CD4-positive, alpha-beta T cell treated with Interleukin-4 for 4 hours (primary cell): ENCODE measurements at regions not wholly inside any gene's neighbourhood (a gene's known extent, or its start where the extent isn't known, plus 50 kb on each side); places are given as distances from the start of the nearest gene placed in this dataset.

ENCODE experiments used
- DNase-seq: peaks from one replicate; pipeline ENCODE4 v3.0.0-alpha.2; 2020

DNA sequence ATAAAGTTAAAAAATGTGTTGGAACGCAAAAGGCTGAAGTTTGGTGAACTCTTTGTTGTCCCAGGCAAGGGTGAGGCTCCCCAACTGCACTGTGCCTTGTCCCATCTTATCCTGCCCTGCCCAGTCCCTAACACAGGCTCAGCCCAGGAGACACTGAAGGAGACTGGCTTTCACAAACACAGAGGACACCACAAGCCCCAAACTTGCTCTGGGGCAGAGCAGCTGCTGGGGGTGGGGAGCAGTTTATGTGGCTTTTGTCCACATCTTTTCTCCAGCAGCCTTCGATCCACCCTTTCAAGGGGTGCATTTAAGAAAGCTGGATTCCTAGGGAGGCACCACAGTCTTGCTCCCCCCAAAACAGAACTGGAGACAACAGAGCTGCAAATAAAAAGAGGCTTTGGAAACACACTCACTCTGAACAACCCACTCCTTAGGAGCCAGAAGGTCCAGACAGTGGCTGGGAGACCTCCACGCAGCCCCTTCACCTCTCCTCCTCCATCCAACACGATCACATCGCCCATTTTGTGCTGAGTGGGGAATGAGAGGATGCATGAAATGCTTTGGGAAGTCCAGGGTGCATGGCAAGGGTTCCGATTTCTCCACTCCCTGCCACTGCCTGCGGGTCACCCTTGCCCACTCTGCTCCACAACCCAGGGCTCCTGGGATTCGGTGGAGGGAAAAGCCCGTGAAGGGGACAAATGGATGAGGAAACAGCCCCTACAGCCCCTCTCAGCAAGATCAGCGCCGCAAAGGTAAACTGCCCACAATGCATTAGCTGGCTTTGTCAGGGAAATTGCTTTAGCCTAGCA, 260.5 kb upstream of the TLE3 start:
- no peak for DNase-seq

DNA sequence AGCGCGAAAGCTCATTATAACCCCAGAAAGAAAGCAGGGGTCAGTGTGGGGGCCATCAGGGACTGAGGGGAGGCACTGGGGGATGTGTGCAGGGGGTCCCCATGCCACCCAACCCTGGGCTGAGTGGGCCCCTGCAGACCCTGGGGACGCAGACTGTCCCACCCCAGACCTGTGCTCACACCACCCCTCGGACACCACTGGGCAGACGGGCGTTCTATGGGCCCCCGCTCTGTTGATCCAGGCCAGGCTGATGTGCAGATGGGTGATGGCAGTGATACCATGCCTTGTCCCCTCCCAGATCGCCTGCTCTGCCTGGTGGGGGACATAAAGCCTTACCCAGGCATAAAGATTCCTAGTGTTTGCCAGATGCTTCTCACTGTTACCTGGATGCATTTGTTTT, 259.7 kb upstream of the TLE3 start:
- no peak for DNase-seq

DNA sequence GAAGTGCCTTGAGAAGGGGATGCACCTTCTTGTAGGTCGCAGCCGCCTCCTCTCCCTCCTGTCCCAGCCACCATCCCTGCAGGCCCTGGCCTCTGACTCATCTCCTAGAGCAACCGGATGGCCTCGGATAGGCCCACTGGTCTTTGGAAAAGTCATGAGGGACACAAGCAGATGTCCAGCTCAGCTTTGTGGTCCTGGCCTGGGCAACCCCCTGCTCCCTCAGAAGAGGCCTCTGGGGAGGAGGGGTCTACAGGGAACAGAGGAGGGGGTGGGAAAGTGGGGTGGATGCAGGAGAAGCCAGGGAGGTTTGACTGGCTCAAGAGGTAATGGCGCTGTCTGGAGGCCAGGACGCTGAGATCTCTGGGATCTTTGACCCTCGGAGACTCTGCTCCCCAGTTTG, 259.2 kb upstream of the TLE3 start:
- DNase-seq, result no peak

DNA sequence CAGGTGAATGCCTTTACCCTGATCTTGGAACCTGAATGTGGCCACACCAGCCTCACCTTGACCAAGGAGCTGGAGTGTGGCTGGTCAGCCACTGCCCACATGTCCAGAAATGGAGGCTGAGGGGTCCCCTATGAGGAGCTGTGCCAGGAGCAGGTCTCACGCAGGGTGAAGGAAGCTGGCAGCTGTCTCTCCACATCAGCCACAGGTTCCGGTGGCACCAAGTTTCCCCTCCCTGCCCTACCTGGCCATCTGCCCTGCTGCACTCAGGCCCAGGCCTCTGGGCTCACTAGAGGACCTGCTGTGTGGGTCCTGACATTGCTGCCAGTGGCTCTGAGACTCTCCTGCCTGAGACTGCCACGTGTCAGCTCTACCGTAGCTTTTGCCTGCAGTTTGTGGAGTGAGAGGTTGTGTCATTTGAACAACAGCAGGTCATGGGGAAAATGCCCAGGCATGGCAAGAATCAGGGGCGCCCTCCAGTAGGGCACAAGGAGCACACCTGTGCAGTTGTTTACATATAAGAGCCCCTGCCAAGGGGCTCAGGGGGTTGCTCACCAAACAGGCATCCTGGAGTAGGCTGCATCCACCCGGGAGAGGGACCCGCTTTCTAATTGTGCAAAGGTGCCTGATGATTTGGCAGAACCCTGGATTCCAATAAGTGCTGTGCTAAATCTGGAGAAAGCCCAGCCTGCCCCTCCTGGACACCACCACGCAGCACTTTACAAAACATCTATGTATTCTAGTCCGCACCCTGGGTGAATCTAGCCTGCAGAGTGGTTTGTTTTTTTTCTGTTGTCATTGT, 258.5 kb upstream of the TLE3 start:
- DNase-seq, result no peak

DNA sequence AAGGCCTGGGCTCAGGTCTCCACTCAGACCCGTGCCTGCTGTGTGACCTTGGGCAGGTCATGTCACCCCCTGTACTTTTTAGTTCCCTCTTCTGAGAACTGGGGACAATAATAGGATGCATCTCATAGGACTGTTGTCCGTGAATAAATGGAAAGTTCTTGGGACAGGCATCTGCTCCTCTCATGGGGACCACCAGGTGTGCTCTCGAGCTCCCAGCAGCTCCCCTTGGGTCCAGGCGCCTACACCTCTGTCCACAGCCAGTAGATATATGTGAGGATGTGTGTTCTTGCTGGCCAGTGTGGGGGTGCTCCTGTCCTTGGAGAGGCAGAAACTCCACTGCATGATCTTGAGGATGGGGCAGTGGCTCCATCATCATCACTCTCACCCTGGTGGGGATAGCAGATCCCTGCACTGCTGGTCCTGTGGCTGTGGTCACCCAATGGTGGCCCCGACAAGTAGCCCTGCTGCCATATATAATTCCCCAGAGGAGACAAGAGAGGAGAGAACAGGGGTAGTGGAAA, 257.6 kb upstream of the TLE3 start:
- DNase-seq, result no peak

DNA sequence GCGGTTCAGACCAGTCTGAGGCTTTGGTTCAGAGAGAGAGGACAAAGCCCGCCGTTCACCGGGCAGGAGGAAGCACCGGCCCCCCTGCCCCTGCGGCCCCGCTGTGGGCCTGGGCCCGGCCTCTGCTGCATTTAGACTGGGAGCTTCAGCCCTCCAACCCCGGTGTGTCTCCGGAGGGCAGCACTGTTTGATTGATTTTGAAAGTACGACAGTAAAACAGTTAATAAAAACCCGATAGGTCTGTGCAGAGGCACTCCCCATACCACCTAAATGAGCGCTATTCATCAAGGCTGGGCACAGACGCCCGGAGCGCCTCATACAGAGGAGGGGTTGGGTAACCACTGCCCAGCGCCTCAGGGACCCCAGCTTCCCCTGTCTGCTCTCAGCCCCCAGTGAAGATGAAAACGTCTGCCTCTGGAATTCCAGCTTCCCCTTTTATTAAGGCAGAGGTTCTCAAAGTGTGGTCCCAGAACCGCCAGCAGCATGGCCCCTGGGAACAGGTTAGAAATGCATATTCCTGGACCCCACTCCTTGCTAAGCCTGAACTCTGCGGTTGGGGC, 256.7 kb upstream of the TLE3 start:
- DNase-seq, result no peak

DNA sequence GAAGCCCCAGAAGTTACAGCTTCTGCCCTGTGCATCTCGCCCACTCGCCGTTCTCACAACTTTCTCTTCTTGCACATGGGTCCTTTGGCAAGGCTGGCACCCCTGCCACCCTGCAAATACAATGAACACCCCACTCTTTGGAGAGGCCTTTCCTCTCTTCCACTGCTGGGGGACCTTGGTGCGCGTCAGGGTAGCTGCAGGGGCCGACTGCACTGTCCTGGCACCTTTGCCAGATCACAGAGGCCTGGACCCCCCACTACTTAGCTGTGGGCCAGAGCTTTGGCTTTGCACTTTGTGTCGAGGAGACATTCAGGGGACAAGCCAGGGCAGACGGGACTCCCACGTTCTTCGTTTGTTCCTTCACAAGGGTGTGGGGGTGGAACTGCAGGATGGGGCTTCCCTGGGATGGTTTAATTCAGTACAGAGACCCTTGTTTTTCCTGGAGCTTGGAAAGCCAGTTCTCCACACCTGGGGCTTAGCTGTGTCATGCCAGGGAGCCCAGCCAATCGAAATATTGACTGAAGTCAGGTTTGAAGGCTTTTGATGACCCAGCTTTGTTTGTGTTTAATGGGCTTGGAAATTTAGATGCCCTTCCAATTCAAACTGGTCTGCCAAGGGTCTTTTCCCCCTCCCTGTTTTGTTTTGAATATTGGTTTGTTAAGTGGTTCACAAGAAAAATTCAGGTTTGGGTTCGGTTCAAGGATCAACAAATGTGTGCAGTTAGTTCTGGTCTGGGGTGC, 256.1 kb upstream of the TLE3 start:
- DNase-seq, result no peak

DNA sequence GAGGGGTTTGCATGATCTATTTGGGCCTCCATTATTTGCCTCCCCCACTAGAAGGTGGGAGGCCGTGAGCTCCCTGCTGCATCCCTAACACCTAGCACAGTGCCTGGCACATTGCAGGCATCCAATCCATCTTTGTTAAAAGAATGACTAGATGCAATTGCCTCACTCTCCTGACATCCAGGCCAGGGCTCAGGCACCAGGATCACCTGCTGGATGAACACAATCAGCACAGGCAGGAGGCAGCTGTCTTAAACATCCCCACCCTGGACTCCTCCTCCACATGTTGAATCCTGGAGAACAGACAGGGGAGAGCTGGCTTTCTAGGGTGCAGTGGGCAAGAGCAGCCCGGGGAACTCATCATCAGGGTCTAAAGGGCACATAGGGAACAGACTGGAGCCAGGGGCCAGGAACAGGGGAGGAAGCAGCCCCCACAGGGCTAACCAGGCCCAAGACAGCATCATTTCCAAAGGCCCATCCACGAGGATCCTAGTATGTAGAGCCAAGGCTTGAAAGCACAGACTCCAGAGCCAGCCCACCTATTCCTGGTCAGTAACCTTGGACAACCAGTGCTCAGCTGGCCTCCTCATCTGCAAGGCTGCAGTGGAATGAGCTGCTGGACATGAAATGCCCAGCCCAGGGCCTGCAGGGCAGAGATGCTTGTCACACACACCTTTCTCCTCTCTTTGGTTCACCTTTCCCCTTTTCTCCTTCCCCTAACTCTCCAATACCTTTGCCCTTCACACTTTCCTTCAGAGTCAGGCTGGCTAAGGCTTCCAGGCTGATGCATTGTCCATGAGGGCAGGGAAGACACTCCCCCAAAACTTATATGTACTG, 254.4 kb upstream of the TLE3 start:
- DNase-seq, result no peak

DNA sequence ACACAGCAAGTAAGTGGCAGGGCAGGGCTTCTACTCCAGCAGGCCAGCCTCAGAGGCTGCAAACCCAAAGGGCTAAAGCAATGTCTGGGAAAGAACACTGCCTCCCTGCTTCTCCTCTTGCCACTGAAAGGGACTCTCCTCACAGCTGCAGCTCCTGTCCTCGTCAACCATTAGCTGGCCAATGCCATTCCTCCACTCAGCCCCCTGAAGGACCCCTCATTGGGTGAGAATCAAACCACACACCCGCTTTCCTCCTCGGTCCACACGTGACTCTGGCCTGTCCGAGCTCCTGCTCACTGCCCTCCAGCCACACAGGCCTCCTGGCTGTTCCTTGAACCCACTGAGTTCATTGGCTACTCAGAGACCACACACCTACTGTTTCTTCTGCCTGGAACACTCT, 253.7 kb upstream of the TLE3 start:
- DNase-seq, result no peak

DNA sequence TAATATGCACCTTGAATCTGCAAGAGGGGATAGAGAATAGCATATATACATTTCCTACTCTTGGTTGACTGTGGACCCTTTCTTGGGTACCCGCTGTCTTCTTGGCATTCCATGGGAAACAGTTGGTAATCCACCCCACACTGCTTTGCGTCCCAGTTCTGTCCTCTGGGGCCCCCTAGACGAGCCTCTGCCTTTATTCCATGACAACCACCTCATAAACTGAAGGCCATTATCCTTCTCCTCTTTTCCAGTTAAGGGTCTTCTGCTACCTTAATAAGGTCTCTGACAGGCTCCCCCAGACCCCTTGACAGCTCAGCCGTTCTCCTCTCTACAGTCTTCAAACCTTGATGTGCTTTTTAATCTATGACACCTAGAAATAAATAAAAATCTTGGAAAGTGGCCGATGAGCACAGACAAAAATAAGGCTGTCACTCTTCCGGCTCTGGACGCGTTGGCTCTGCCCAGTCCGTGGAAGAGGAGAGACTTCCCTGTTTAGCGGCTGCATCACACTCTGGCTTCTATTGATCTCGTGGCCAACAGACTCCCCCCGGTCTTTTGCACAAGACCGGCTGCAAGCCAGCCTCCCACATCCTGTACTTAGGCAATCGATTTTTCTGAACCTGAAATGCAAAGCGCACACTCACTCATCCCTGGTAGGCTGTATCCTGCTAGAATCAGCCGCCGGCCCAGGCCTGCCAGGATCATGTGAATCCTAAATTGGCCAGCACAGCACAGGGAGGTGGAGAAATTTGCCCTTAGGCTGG, 251.0 kb upstream of the TLE3 start:
- no peak for DNase-seq

DNA sequence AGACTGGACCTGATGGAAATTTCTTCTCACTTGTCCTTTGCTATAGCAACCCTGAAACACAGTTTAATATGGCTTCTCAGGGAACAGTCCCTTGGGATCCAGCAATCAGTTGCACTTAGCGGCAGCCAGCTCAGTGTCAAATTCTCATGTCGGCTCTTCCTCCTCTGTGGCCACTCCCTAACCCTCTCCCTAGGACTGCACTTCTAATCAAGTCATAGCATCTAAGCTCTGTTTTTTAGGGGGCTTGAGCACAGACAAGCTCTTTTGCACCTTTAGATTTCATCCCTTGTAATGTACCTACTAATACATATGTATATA, 250.5 kb upstream of the TLE3 start:
- DNase-seq, result no peak

DNA sequence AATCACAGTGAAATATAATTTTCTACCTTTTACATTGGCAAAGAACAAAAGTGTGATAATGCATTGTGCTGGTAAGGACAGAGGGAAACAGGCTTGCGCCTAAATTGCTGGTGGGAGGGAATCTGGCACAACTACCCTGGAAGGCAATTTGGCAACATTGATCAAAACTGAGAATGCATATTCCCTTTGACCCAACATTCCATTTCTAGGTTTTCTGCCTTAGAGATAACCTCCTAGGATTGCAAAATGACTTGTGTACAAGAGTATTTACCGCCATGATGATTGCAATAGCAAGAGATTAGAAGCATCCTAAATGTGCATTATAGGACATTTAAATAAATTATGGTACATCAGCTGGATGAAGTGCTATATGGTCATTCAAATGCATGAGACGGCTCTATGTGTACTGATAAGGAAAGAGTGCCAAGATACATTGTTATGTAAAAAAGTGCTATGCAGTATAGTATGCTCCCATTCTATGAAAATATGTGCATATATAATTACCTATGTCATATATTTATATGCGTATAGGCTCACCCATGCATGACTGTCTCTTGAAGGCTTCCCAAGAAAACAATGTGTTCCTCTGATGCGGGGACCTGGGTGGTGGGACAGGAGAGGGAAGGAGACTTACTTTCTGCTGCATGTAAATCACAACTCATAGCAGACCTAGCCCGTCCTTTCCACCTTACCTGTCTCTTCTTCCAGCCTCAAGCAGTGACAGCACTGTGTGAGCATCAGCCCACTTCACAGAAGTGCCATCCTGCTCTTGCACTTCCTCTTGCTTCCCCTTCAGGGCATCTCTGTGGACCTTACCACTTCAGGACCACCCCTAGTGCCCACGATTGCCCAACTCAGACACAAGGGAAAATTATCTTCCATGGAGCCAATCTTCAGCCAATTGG, 249.9 kb upstream of the TLE3 start:
- no peak for DNase-seq

DNA sequence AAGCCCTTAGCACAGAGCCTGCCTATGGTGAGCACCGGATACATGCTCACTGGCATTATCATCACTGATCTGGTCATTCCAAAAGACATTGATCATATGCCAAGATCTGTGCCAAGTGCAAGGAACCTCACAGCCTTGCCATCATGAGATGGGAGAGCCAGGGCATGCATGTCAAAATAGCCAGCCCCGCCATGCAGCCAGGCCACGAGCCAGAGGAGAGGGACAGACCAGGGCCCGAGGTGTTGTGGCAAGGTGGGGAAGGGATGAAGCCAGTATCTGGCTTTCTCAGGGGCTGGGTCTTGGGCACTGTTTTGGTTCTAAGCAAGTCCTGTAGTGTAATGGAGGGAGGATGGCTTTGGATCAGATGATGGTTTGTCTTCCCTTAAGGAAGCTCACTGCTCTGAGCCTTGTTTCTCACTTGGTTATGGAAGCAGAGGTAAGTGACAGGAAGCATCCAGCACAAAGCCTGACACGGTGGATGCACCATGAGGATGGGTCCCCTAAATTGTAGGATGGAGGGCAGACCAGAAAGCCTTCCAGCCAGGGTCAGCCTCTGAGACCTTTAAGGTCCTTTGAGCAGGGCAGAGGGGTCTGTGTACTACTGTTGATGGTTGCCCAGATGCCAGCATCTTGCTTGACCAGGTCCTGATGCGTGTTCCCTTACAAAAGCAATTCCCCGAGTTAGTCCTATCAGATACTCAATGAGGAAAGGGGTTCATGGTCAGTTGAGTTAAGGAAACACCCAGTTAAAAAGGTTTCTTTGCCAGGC, 247.7 kb upstream of the TLE3 start:
- DNase-seq, result no peak

DNA sequence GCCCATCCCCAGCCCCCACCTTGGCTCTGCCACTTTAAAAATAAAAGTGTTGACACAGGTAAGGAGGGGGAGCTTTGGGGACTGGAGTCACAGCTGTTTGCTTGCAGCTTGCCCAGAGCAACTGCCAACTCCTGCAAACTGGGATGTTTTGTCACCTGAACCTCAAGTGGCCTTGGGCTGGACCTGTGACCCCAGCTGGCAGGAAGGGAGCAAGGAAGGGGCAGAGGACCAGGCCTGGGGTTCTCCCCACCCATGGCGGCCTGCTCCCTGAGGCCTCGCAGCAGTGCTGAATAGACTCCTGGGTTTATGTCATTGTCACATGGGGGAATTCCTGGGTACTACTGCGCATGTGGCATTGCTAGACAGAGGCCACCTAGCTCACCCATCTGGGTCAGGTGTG, 246.9 kb upstream of the TLE3 start:
- DNase-seq, result no peak

DNA sequence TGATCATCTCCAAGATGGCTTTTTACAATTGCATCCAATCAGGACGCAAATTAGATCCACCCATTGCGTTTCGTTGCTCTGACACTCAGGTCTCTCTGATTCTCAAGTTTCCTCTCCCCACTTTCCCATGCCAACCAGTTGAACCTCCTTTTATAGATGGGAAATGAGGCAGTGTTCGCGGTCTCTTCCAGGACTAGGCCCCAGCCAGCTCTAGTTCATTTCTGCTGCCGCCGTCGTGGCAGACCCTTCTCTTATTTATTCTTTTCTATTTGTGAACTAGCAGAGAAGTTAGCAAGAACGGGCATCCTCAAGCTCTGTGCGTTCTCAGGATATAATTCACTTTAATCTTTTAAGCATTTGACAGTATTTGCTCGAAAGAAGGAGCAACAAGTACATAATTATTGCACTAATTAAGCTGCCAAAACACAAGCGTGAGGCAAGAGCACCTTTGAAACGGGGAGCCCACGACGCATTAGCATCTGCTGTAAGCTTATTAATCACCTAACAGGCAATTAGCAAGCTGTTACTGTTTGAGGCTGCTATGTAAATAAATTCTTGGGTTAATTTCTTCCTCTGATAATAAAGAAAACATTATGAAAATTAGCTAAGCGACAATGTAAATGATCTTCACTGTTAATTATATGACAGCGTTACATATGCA, 246.4 kb upstream of the TLE3 start:
- no peak for DNase-seq

DNA sequence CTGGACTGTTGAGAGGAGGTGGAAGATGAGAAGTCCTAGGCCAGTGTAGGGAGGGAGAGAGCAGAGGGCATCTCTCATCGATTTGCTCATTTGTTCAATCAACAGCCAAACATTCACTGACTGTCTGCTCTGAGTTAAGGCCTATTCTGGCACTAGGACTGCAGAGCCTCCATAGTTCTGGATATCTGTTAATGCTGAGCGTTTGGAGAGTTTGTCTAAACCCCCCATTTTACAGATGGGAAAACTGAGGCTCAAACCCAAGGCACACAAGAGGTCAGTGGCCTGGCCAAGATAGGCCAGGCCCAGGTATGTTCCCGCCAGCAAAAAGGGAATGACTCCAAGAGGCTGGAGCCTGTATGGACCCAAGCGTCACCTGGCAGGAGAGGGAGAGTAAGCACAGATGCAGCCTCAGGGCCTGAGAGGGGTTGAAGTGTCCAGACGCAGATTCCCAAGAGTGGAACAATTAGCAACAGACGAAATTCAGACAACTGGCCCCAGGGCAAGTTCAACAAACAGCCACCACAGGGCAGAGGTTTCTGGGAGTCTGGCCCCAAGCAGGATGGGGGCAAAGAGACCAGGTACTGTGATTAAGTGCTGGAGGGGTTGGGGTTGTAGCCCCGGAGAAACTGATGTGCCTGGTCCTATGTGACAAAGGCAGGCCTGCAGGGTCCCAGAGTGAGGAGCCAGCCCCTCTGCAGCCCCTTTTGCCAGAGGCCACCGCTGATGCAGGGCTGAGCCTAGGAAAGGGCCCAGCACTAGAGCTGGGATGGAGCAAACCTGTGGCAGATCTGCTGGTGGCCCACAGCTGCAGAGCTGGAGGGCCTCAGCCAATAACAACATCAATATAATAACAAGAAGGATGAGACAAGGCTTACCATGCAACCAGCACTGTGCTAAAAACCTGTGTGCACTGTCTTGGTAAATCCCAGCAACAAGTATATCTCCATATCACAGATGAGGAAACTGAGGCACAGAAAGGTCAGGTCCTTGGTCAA, 245.1 kb upstream of the TLE3 start:
- no peak for DNase-seq

DNA sequence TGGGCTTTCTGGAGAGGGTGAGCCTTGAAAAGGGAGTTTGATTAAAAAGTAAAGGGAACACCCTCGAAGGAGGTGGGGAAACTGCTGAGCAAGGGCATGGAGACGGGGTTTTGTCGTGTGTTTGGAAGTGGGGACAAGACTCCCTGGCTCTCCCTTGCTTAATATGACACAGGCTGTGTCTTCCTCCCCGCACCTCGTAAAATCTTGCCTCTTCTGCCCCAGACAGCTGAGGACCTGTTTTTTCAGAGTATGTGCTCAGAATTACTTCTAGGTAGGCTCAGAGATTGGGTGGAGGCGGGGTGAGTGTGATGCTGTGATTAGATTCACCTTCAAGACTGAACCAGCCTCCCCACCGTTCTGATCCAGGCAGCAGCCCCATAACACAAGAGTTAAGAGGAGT, 244.4 kb upstream of the TLE3 start:
- DNase-seq, result no peak

DNA sequence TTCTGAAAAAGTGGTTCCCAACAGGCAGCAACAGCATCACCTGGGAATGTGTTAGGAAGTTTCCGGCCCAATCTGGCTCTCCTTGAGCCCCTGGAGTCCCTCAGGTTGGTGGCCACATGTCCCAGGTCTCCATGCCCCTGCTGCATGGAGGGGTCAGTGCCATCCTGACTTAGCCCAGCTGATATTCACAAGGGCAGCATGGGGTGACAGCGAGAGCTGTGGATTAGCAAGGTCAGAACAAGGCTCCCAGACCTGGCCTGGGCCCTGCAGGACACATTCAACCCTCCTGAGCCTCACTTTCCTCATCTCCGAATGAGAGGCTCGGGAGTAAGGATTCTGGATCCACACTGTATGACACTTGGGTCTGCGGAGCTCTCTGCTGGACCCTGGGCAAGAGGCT, 243.8 kb upstream of the TLE3 start:
- no peak for DNase-seq
